HepG2 (cell line): ENCODE measurements at regions not wholly inside any gene's neighbourhood (a gene's known extent, or its start where the extent isn't known, plus 50 kb on each side); places are given as distances from the start of the nearest gene placed in this dataset.

Source experiments
- DPF2 ChIP-seq: sonication (generic); formaldehyde crosslinking; IDR thresholded peaks from 2 replicates; pipeline ENCODE4 v1.4.0; 2020; ENCODE audit warnings: mild to moderate bottlenecking, low read depth, missing genetic modification reagents, borderline replicate concordance
- ELF3 ChIP-seq: IDR thresholded peaks from 2 replicates; pipeline ENCODE4 v1.6.1; 2016; ENCODE audit warnings: missing genetic modification reagents, missing compliant biosample characterization
- GATAD1 ChIP-seq: IDR thresholded peaks from 2 replicates; pipeline ENCODE4 v1.6.1; 2016; ENCODE audit warnings: missing genetic modification reagents, missing compliant biosample characterization
- GATAD2A ChIP-seq: IDR thresholded peaks from 2 replicates; pipeline ENCODE4 v1.6.1; 2016
- HOXA7 ChIP-seq: sonication (generic); formaldehyde crosslinking; IDR thresholded peaks from 2 replicates; pipeline ENCODE4 v1.8.1; 2022; ENCODE audit warnings: mild to moderate bottlenecking, missing genetic modification reagents, moderate library complexity
- MAFF ChIP-seq: IDR thresholded peaks from 2 replicates; pipeline ENCODE4 v1.6.1; 2011; ENCODE audit warnings: low read depth, low read length, improper control_type of control experiment
- POLR2G ChIP-seq: fragments of 200-400 bp; formaldehyde crosslinking; IDR thresholded peaks from 2 replicates; pipeline ENCODE4 v1.6.1; 2018; ENCODE audit warnings: mild to moderate bottlenecking, low read depth, low read length, moderate library complexity
- PRPF4 ChIP-seq: fragments of 200-400 bp; formaldehyde crosslinking; IDR thresholded peaks from 2 replicates; pipeline ENCODE4 v1.6.1; 2016; ENCODE audit warnings: low read length, low read depth; ENCODE audit not compliant: poor library complexity, severe bottlenecking
- TGIF2 ChIP-seq: IDR thresholded peaks from 2 replicates; pipeline ENCODE4 v1.6.1; 2016; ENCODE audit warnings: control low read depth, missing compliant biosample characterization
- ZNF329 ChIP-seq: sonication (generic); formaldehyde crosslinking; IDR thresholded peaks from 2 replicates; pipeline ENCODE4 v1.9.0; 2021; ENCODE audit warnings: low read depth, mild to moderate bottlenecking, missing genetic modification reagents
- TF ChIP-seq, protein P1 (sequence below): IDR thresholded peaks from 2 replicates; pipeline ENCODE4 v1.6.1; 2016; ENCODE audit warnings: control low read depth
- TF ChIP-seq, protein P2 (sequence below): fragments of 450-650 bp; IDR thresholded peaks from 2 replicates; pipeline ENCODE4 v1.6.1; 2017; ENCODE audit warnings: mild to moderate bottlenecking
- TF ChIP-seq, protein P3 (sequence below), 2 experiments: sonication (generic) in 1 of 2; formaldehyde crosslinking in 1 of 2; IDR thresholded peaks; 2 replicates each; pipeline versions ENCODE4 v1.6.1 to v1.9.0; 2014 to 2022; ENCODE audit warnings: antibody characterized with exemption in 1 of 2, borderline replicate concordance in 1 of 2, inconsistent platforms in 1 of 2, low read depth in 1 of 2, missing genetic modification reagents in 1 of 2
- TF ChIP-seq, protein P4 (sequence below): IDR thresholded peaks from 2 replicates; pipeline ENCODE4 v1.6.1; 2012; ENCODE audit warnings: low read length, improper control_type of control experiment
- TF ChIP-seq, protein P5 (sequence below): sonication (generic); formaldehyde crosslinking; IDR thresholded peaks from 2 replicates; pipeline ENCODE4 v1.5.1; 2020; ENCODE audit warnings: missing genetic modification reagents, mild to moderate bottlenecking, borderline replicate concordance

DNA sequence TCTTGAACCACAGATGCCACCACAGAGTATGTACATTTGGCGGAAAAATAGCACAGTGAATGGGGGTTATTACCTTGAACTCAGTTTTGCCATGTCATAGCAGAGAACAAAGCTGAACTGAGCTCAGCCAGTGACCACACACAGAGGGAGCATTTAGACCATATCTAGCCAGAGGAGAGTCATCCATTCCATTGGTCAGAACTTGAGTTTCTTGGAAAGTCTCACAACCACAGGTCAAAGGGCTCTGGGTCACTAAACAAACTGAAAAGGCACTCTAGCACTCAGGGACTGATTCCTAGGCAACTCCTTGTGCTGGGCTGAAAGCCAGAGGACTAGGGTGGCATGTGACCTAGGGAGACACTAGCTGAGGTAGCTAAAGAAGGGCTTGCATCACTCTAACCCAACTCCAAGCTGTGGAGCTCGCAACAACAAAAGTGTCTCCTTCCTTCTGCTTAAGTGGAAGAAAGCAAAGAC, 239.7 kb upstream of the SEMA3D start (continued):
- TF ChIP-seq, protein P1, sequence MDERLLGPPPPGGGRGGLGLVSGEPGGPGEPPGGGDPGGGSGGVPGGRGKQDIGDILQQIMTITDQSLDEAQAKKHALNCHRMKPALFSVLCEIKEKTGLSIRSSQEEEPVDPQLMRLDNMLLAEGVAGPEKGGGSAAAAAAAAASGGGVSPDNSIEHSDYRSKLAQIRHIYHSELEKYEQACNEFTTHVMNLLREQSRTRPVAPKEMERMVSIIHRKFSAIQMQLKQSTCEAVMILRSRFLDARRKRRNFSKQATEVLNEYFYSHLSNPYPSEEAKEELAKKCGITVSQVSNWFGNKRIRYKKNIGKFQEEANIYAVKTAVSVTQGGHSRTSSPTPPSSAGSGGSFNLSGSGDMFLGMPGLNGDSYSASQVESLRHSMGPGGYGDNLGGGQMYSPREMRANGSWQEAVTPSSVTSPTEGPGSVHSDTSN, result no peak
- TF ChIP-seq MAFF (peak; percentile 66), GATAD2A (CRISPR knock-in tag) (peak; percentile 43; the same call in 1 of the 2 replicates), TGIF2 (no peak), PRPF4 (no peak), DPF2 (CRISPR knock-in tag) (no peak), ELF3 (CRISPR knock-in tag) (no peak), POLR2G (no peak), ZNF329 (CRISPR knock-in tag) (no peak), HOXA7 (CRISPR knock-in tag) (no peak), GATAD1 (CRISPR knock-in tag) (no peak)
- TF ChIP-seq, protein P2, sequence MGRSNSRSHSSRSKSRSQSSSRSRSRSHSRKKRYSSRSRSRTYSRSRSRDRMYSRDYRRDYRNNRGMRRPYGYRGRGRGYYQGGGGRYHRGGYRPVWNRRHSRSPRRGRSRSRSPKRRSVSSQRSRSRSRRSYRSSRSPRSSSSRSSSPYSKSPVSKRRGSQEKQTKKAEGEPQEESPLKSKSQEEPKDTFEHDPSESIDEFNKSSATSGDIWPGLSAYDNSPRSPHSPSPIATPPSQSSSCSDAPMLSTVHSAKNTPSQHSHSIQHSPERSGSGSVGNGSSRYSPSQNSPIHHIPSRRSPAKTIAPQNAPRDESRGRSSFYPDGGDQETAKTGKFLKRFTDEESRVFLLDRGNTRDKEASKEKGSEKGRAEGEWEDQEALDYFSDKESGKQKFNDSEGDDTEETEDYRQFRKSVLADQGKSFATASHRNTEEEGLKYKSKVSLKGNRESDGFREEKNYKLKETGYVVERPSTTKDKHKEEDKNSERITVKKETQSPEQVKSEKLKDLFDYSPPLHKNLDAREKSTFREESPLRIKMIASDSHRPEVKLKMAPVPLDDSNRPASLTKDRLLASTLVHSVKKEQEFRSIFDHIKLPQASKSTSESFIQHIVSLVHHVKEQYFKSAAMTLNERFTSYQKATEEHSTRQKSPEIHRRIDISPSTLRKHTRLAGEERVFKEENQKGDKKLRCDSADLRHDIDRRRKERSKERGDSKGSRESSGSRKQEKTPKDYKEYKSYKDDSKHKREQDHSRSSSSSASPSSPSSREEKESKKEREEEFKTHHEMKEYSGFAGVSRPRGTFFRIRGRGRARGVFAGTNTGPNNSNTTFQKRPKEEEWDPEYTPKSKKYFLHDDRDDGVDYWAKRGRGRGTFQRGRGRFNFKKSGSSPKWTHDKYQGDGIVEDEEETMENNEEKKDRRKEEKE, result no peak
- TF ChIP-seq, protein P3, sequence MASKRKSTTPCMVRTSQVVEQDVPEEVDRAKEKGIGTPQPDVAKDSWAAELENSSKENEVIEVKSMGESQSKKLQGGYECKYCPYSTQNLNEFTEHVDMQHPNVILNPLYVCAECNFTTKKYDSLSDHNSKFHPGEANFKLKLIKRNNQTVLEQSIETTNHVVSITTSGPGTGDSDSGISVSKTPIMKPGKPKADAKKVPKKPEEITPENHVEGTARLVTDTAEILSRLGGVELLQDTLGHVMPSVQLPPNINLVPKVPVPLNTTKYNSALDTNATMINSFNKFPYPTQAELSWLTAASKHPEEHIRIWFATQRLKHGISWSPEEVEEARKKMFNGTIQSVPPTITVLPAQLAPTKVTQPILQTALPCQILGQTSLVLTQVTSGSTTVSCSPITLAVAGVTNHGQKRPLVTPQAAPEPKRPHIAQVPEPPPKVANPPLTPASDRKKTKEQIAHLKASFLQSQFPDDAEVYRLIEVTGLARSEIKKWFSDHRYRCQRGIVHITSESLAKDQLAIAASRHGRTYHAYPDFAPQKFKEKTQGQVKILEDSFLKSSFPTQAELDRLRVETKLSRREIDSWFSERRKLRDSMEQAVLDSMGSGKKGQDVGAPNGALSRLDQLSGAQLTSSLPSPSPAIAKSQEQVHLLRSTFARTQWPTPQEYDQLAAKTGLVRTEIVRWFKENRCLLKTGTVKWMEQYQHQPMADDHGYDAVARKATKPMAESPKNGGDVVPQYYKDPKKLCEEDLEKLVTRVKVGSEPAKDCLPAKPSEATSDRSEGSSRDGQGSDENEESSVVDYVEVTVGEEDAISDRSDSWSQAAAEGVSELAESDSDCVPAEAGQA (IDR thresholded peaks at IDR 0.05; ENCODE audit: low read depth), result no peak
- TF ChIP-seq, protein P3 (CRISPR knock-in tag; IDR thresholded peaks at IDR 0.05; ENCODE audit: borderline replicate concordance), result no peak
- TF ChIP-seq, protein P4, sequence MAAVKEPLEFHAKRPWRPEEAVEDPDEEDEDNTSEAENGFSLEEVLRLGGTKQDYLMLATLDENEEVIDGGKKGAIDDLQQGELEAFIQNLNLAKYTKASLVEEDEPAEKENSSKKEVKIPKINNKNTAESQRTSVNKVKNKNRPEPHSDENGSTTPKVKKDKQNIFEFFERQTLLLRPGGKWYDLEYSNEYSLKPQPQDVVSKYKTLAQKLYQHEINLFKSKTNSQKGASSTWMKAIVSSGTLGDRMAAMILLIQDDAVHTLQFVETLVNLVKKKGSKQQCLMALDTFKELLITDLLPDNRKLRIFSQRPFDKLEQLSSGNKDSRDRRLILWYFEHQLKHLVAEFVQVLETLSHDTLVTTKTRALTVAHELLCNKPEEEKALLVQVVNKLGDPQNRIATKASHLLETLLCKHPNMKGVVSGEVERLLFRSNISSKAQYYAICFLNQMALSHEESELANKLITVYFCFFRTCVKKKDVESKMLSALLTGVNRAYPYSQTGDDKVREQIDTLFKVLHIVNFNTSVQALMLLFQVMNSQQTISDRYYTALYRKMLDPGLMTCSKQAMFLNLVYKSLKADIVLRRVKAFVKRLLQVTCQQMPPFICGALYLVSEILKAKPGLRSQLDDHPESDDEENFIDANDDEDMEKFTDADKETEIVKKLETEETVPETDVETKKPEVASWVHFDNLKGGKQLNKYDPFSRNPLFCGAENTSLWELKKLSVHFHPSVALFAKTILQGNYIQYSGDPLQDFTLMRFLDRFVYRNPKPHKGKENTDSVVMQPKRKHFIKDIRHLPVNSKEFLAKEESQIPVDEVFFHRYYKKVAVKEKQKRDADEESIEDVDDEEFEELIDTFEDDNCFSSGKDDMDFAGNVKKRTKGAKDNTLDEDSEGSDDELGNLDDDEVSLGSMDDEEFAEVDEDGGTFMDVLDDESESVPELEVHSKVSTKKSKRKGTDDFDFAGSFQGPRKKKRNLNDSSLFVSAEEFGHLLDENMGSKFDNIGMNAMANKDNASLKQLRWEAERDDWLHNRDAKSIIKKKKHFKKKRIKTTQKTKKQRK, result no peak
- TF ChIP-seq, protein P5, sequence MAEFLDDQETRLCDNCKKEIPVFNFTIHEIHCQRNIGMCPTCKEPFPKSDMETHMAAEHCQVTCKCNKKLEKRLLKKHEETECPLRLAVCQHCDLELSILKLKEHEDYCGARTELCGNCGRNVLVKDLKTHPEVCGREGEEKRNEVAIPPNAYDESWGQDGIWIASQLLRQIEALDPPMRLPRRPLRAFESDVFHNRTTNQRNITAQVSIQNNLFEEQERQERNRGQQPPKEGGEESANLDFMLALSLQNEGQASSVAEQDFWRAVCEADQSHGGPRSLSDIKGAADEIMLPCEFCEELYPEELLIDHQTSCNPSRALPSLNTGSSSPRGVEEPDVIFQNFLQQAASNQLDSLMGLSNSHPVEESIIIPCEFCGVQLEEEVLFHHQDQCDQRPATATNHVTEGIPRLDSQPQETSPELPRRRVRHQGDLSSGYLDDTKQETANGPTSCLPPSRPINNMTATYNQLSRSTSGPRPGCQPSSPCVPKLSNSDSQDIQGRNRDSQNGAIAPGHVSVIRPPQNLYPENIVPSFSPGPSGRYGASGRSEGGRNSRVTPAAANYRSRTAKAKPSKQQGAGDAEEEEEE (CRISPR knock-in tag), result no peak
